Left lung (tissue), 4 donors: ENCODE measurements at regions not wholly inside any gene's neighbourhood (a gene's known extent, or its start where the extent isn't known, plus 50 kb on each side); places are given as distances from the start of the nearest gene placed in this dataset.

Source experiments
- ATAC-seq: fragments of 200-7000 bp; cut with Tn5 transposase; one replicate; pipeline ENCODE4 v1.9.1; 2020; ENCODE audit warnings: moderate library complexity
- DNase-seq, 4 donors: peaks; one replicate each; pipeline ENCODE4 v3.0.0-alpha.2; 2013 to 2020
- H3K27ac ChIP-seq, 2 donors: fragments of 200-600 bp; sonication (generic) in 1 of 2; one replicate each; pipeline versions ENCODE4 v1.5.0 to v1.8.0; 2020 to 2021
- H3K27me3 ChIP-seq, 2 donors: fragments of 200-600 bp; sonication (generic) in 1 of 2; one replicate each; pipeline versions ENCODE4 v1.5.0 to v1.8.0; 2020 to 2021
- H3K36me3 ChIP-seq, 2 donors: fragments of 200-600 bp; sonication (generic) in 1 of 2; one replicate each; pipeline versions ENCODE4 v1.5.0 to v1.8.0; 2020 to 2021
- H3K4me1 ChIP-seq, 2 donors: fragments of 200-600 bp; one replicate each; pipeline ENCODE4 v1.8.0; 2021
- H3K4me3 ChIP-seq, 2 donors: fragments of 200-600 bp; sonication (generic) in 1 of 2; one replicate each; pipeline versions ENCODE4 v1.5.0 to v1.8.0; 2020 to 2021; ENCODE audit warnings: mild to moderate bottlenecking in 1 of 2
- H3K9me3 ChIP-seq, 2 donors: fragments of 200-600 bp; sonication (generic) in 1 of 2; one replicate each; pipeline versions ENCODE4 v1.5.0 to v1.8.0; 2020 to 2021
- intact Hi-C, 2 donors: fragments of 100-400 bp; cut with DNase I; formaldehyde crosslinking; loops; one replicate each; pipeline versions ENCODE4 v1.11.2 to v1.14.2; 2022
- TF ChIP-seq, protein P1 (sequence below), 2 donors: fragments of 200-600 bp; sonication (generic) in 1 of 2; IDR thresholded peaks; one replicate each; pipeline versions ENCODE4 v1.5.0 to v1.8.0; 2021; ENCODE audit warnings: antibody characterized with exemption in 2 of 2
- donor health status: DM: no; HTN: yes; CAD: no.
- donor health status: DM: no; HTN: no; CAD: no.

DNA sequence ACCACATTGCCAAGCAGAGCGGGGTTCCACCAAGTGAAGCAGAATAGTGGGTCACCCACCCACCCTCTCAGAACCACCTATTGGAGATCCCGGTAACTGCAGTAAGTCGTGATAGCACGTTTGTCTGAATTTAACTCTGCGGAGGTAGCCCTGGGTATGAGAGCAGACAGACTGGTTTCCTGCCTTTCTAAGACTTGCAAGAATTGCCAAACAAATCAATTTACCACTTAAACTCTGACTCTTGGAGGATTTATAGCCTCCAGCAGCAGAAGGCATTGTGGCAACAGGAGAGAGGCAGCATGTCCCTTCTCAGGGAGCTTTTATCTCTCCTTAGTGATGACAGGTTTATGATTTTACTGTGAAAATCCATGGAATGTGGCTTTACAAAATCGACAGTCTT lies 287.9 kb upstream of the FMN2 start:
- Histone ChIP-seq H3K4me1 (peaks cover 0 to 13% of the 10 kb centered on the region in 2 donors), H3K27ac (no peak overlapping the region), H3K9me3 (no peaks in the 10 kb centered on the region), H3K4me3 (no peak overlapping the region), H3K36me3 (no peaks in the 10 kb centered on the region), H3K27me3 (no peaks in the 10 kb centered on the region)
- ATAC-seq (no peak), DNase-seq (no peak)
- intact Hi-C loops, result no loop called here
- TF ChIP-seq, protein P1, sequence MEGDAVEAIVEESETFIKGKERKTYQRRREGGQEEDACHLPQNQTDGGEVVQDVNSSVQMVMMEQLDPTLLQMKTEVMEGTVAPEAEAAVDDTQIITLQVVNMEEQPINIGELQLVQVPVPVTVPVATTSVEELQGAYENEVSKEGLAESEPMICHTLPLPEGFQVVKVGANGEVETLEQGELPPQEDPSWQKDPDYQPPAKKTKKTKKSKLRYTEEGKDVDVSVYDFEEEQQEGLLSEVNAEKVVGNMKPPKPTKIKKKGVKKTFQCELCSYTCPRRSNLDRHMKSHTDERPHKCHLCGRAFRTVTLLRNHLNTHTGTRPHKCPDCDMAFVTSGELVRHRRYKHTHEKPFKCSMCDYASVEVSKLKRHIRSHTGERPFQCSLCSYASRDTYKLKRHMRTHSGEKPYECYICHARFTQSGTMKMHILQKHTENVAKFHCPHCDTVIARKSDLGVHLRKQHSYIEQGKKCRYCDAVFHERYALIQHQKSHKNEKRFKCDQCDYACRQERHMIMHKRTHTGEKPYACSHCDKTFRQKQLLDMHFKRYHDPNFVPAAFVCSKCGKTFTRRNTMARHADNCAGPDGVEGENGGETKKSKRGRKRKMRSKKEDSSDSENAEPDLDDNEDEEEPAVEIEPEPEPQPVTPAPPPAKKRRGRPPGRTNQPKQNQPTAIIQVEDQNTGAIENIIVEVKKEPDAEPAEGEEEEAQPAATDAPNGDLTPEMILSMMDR (IDR thresholded peaks at IDR 0.05), result no peak

DNA sequence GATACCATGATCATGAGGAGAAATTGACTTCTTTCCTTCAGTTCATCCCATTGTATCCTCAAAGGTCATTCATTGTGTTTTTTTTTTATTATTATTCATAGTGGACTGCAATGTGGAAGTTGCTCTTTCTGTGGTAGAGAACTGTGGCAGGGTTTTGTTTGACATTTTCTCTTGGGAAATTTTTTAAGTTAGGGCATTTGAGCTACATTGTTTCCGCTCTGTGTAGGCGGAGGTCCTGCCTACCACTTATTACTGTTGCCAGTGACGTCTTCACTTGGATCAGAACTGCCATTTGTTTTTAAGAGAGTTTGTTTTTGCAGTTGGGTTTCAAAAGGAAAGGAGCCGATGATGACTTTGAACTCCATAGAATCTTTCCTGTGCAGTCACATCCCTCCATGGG lies 287.4 kb upstream of the FMN2 start:
- H3K36me3 ChIP-seq, result no peaks in the 10 kb centered on the region
- H3K9me3 ChIP-seq, result no peaks in the 10 kb centered on the region
- H3K27me3 ChIP-seq, result no peaks in the 10 kb centered on the region
- DNase-seq (no peak), ATAC-seq (no peak)
- H3K27ac ChIP-seq, result no peak overlapping the region
- TF ChIP-seq, protein P1 (IDR thresholded peaks at IDR 0.05), result no peak
- no peak overlapping the region for H3K4me3 ChIP-seq
- peaks cover 0 to 13% of the 10 kb centered on the region in 2 donors for H3K4me1 ChIP-seq
- intact Hi-C loops, result no loop called here

DNA sequence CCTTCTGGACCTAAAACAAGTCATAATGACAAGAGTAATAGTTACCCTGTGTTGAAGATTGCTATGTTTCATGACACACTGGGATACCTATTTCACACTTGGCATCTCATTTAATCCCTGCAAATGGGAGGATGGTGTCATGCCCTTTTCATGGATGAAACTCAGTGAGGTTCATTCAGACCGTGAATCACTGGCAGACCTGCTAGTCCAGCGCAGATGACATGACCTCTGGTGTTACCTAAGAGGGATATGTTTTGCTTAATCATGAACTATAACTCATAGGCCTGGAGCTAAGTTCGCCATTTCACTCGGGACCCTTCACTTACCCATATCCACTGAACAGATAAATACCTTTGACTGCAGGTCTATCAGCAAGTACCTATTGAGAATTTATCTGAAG lies 286.6 kb upstream of the FMN2 start:
- no peaks in the 10 kb centered on the region for H3K36me3 ChIP-seq
- TF ChIP-seq, protein P1 (IDR thresholded peaks at IDR 0.05), result no peak
- H3K27me3 ChIP-seq, result no peaks in the 10 kb centered on the region
- no peaks in the 10 kb centered on the region for H3K9me3 ChIP-seq
- intact Hi-C loops, result no loop called here
- no peak overlapping the region for H3K27ac ChIP-seq
- ATAC-seq (no peak), DNase-seq (no peak)
- H3K4me1 ChIP-seq, result peaks cover 0 to 13% of the 10 kb centered on the region in 2 donors
- H3K4me3 ChIP-seq, result no peak overlapping the region

DNA sequence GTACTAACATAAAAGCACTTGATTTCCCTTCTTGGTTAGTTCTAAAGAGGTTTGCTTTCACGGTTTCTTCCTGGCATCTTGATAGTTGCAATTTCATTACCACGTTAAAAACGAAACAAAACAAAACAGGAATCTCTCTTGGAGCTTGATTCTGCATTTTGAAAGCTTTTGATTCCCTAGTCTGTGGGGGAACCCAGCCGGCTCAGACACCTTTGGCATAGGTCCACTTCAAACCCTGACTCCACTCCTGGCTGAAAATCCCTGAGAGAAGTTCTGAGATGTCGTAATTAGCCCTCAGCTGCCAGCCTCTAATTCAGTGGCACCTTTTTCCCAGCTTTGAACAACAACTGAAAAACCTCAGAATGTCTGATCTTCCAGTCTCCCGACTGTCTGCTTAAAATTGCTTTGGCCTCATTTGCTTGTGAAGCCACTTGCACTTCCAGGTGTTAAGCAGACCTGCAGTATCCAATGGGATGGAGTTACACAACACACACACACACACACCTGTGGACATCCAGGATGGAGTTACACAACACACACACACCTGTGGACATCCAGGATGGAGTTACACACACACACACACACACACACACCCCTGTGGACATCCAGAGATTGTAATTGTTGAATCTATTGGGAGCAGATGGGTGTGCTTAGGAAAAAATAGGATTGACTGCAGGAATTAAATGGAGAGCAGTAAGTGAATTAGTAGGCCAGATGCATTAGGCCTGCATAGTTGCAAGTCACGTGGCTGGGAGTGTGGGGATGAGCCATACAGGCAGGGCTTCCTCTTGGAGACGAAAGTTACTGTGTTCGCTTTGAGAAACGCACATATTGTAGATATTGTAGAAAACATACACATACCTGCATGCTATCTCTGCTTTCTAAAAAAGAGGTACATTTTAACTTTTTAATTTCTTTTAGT lies 285.6 kb upstream of the FMN2 start:
- Histone ChIP-seq H3K9me3 (no peaks in the 10 kb centered on the region), H3K4me1 (peaks cover 0 to 13% of the 10 kb centered on the region in 2 donors), H3K36me3 (no peaks in the 10 kb centered on the region), H3K4me3 (no peak overlapping the region), H3K27me3 (no peaks in the 10 kb centered on the region), H3K27ac (no peak overlapping the region)
- ATAC-seq, result peak; percentile 73
- intact Hi-C loops, result no loop called here
- DNase-seq, result no peak
- TF ChIP-seq, protein P1 (IDR thresholded peaks at IDR 0.05), result no peak

DNA sequence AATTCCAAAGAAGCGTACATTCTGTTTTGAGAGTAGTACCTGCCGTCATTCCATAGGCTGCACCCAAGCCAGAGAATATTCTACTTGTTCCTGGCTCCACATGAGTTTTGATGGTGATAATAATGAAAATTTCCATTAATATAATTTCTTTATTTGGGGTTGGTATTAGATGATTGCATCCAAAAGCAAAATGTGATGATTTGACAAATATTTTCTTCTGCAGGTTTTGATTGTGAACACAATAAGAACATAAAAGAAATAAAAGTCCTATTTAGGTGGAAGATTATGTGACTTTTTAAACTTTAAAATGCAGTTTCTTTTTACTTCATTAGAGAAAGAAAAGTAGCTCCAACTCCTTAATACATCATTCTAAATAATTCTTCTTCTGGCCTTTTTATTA lies 284.8 kb upstream of the FMN2 start:
- intact Hi-C loops, result no loop called here
- Histone ChIP-seq H3K4me3 (no peak overlapping the region), H3K4me1 (peaks cover 0 to 13% of the 10 kb centered on the region in 2 donors), H3K27ac (no peak overlapping the region), H3K36me3 (no peaks in the 10 kb centered on the region), H3K9me3 (no peaks in the 10 kb centered on the region), H3K27me3 (no peaks in the 10 kb centered on the region)
- DNase-seq (no peak), ATAC-seq (no peak)
- TF ChIP-seq, protein P1 (IDR thresholded peaks at IDR 0.05), result no peak
